ENCODE measurements at regions not wholly inside any gene's neighbourhood (a gene's known extent, or its start where the extent isn't known, plus 50 kb on each side); places are given as distances from the start of the nearest gene placed in this dataset.

- TF ChIP-seq POLR2AphosphoS5 (IDR thresholded peaks at IDR 0.05; ENCODE audit: low read depth) (no peak), CTCF (IDR thresholded peaks at IDR 0.05; ENCODE audit: insufficient read depth, low read length) (no peak), REST (IDR thresholded peaks at IDR 0.05; ENCODE audit: insufficient replicate concordance, low read depth) (no peak), GABPA (IDR thresholded peaks at IDR 0.05; ENCODE audit: low read depth) (no peak)
Measured at GRCh38 chr15:60059186-60059585, 55.1 kb downstream of the FOXB1 start.

Measured in HL-60 (cell line).